NCI-H2081 treated with DMSO at 0.1 percent for 48 hours (cell line): ENCODE measurements at regions not wholly inside any gene's neighbourhood (a gene's known extent, or its start where the extent isn't known, plus 50 kb on each side); places are given as distances from the start of the nearest gene placed in this dataset.

Source experiments
- DNase-seq: peaks from one replicate; lab custom pipeline; 2025; lab: John Stamatoyannopoulos, UW

DNA sequence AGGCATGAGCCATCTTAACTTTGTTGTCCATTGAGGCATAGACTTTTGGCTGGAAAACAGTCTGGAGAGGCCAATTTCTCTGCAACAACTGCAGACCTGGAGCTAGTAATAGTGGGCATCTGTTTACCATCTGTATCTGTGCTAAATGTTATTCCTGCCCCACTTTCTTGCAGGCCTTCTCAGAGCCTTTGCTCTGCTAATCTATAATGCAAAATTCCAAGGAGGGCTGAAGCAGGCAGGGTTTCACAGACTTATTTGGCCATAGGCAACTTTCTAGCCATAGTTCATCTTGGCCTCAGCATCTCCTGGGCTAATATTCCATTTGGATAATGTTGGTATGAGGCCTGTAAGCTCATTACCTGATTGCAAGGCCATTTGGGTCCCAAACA is 124.5 kb upstream of the CSF3R start:
- no peak for DNase-seq

DNA sequence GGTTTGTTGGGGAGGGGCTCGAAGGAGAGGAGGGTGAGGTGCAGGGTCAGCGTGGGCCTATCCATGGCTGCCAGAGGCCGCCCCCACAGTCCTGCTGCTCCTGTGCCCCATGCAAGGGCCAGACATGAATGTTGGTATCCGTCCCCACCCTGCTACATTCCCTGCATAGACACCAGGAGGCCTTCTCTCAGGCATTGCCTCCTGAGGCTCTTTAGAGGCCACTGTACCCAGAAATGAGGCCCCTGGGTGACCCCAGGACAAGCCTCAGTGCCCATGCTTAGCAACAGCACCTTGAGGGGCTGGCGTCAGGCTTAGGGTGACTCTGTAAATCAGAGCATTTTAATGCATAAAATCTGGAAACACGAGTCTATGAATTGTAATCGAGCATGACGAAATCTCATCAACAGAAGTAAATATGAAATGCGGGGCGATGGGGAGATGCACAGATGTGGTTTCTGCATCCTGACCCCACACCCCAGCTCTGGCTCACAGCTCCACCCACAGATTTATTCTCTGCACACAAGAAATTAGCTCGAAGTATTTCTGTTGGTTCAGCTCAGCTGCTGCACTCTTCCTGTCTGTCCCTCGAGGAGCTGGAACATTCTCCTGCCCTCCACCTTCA is 124.0 kb upstream of the CSF3R start:
- DNase-seq: no peak

DNA sequence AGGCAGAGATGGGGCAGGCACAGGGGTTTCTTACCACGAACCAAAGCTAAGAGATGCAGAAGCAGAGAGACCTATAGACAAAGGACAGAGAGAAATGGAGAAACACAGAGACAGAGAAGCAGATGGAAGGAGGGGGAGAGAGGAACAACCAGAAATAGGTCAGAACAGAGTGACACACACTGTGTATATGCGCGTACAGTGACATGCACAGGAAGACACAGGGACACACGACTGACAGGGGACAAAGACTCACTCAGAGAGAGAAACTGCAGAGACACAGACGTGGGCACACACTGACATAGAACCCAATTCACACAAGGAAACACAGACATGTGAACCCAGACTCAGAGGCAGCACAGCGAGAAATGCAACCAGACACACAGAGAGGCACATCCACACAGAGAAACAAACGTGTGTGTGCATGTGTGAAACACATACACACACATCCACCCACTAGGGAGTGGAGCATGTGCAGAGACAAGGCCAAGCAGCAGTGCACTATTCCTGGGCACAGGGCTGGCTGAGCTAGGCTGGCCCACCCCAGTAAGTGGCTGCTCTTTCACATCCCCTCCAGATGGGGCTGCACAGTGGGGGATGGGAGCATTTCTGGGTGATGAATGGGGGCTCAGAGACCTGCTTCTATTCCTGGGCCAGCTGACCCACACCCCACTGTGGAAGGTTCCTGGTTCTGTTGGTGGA is 123.4 kb upstream of the CSF3R start:
- DNase-seq: no peak

DNA sequence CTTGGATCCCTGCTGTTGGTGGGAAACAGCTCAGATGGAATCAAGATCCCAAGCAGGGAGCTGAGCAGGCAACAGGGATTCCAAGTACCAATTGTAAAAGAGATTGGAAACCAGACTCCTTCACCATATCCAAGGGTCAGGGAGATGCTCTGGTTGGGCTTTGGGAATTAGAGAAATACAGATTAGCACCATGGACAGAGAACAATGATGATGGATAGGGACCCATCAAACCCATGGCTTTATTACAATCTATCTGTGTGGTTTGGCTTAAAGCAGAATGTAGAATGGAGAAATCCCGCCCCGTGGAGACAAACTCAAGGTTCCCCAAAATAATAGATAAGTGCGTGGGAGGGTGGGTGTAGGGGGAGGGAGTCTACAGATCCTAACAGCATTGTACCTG is 120.7 kb upstream of the CSF3R start:
- DNase-seq: no peak

- DNase-seq: no peak
These were observed 119.5 kb upstream of the CSF3R start for GRCh38 chr1:36602184-36602583.

DNA sequence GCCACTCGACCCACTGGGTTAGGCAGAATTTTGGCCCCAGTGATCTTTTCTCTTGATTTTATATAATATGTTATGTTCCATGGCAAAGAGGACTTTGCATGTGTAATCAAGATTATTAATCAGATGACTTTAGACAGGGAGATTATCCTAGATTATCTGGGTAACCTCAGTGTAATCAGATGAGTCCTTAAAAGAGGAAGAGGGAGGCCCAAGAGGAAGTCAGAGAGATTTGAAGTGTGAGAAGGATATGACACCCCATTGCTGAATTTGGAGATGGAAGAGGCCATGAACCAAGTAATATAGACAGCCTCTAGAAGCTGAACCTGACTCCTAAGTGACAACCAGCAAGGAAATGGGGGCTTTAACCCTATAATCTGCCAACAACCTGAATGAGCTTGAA is 117.1 kb upstream of the CSF3R start:
- DNase-seq: no peak

- DNase-seq: no peak
These were observed 114.8 kb upstream of the CSF3R start for GRCh38 chr1:36597514-36597913.

DNA sequence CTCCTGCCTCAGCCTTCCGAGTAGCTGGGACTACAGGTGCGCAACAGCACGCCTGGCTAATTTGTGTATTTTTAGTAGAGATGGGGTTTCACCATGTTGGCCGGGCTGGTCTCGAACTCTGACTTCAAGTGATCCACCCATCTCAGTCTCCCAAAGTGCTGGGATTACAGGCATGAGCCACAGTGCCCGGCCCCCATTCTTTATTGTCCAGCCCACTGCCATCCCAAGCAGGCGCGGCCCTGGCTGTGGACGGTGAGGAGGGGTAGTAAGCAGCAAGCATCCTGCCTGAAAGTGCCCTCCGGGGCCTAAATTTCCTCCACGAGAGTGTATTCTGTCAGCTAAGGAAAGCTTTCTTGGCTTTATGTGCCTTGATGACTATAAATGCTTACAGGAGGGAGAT is 113.2 kb upstream of the CSF3R start:
- no peak for DNase-seq

GRCh38 chr1:36595349-36595748 is 112.6 kb upstream of the CSF3R start:
- no peak for DNase-seq

DNA sequence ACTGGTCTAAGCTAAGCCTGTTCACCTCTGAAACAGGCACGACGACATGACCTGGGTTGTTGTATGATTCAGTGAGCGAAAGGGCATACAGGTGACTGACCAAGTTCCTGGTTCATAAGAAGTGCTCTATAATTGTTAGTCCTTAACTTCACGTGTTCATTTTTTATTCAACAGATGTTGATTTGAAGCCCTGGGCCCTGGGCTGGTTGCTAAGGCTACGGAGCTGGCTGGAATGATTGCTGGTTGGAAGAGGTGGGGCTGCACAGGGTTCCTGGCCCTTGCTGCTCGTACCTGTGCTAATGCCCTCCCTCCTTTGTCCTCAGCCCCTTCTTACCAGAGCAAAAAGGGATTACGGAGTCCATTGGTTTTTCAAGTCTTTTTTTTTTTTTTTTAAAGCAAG is 111.3 kb upstream of the CSF3R start:
- DNase-seq: no peak

DNA sequence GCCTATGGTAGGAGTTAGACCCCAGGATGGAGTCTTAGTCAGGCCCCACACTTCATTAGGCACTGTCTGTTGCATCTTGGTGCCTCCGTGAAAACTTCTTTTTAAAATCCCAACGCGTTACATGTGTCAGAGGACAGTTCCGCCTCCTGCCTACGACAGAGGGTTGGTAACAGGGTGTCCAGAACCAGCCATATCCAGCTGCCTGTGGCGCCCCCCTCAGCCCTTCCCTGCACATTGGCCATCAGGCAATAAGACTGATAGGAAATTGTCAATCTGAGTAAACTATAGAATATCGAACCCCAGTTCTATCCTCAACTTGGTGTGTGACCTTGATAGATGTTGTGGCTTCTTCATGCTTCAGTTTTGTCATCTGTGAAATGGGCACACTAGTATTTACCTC is 108.6 kb upstream of the CSF3R start:
- DNase-seq: no peak

DNA sequence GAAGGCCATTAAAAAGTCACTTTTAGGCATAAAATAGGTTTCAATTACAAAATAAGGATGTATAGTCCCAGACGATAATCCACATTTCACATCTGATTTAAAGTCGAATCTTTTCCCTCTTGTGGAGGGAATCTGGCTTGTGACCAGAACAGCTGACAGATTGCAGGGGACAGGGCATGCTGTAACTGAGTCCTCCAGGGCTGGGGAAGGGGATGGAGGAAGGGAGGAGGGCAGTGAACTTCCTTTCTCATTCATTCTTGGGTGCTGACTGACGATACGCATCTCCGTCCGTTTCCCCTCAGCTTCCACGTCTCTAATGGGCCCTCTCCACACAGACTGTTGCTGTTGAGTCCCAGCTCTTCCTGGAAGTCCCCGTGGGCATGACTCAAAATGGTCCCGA is 108.1 kb upstream of the CSF3R start:
- no peak for DNase-seq

DNA sequence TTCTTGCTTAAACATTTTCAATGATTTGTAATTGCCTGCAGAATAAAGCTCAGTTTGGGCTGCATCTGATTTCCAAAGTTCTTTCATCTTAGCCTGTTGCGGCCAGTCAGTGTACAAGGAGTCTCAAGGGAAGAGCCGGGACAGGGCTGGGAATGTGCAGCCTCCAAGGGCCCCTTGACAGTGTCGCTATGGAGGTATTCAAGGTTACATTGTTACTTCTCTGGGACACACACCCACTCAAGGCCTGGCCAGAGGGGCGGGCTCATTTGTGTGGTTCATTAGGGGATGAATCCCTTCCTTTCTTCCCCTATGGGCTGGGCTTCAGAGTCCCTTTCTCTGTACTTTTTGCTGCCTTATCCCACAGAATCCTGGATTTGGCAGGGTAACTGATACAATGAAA is 107.6 kb upstream of the CSF3R start:
- DNase-seq: no peak

- DNase-seq: no peak
These were observed 106.3 kb upstream of the CSF3R start for GRCh38 chr1:36588972-36589371.

- no peak for DNase-seq
These were observed 103.1 kb upstream of the CSF3R start for GRCh38 chr1:36585569-36586548.

DNA sequence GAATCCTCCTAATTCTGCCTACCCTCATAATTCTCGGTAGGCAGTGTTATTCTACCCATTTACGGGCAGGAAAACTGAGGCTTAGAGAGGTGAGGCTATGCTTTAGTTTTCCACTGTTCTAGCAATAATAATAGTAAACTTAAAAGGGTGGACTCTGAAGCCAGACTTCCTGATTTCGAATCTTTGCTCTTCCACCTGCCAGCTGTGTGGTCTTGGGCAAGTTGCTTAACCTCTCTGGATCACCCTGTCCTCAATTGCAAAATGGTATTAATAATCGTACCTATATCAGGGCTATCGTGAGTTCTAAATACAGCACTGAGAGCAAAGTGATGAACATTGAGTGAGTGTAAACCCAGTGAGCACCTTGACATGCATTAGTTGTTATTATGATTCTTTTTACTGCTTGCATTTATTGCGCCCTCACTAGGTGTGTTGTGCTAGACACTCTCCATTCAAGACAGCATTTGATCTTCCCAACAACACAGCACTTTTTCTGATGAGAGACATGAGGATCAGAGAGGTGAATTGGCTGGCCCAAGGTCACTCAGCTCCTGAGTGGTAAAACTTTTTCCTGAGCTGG is 102.3 kb upstream of the CSF3R start:
- no peak for DNase-seq

GRCh38 chr1:36583980-36584782 is 101.5 kb upstream of the CSF3R start:
- DNase-seq: no peak

GRCh38 chr1:36583080-36583479 is 100.4 kb upstream of the CSF3R start:
- no peak for DNase-seq

GRCh38 chr1:36582066-36582755 is 99.5 kb upstream of the CSF3R start:
- DNase-seq: no peak

DNA sequence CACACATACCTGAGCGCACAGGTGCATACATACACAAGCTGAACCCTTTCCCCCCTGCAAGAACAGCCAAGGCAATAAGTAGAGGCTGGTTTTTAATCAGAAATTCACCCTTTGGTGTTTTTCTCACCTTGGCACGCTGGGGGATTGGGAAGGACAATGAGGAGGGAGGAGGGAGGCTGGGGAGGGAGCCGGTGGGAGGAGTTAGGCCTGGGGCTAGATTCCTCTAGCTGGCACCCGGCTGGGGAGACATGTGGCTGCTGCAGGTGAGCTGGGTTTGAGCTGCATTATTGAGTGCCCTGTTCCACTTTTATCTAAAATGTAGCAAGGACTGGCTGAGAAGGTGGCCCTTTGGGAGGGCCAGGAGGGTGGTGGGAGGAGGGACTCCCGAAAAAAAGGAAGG is 97.8 kb upstream of the CSF3R start:
- DNase-seq: no peak

- DNase-seq: no peak
These were observed 96.3 kb upstream of the CSF3R start for GRCh38 chr1:36579039-36579438.
